ENCODE measurements at regions not wholly inside any gene's neighbourhood (a gene's known extent, or its start where the extent isn't known, plus 50 kb on each side); places are given as distances from the start of the nearest gene placed in this dataset.

DNA sequence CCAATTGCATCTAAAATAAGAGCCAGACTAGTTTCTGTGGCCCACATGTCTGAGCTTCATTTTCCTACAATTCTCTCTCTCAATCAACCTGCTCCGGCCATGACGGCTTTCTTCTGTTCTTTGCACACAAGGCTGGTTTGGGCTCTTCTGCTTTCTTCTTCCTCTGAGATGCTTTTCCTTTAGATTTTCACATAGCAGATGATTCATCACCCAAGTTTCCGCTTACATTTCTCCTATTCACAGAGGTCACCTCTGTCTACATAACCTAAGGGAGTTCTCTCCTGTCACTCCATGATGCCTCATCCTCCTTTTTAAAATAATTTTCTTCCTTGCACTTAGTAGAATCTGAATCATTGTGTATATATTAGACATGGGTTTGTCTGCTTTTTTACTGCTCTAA lies 334.6 kb upstream of the TUSC1 start:
- TF ChIP-seq, protein P1, sequence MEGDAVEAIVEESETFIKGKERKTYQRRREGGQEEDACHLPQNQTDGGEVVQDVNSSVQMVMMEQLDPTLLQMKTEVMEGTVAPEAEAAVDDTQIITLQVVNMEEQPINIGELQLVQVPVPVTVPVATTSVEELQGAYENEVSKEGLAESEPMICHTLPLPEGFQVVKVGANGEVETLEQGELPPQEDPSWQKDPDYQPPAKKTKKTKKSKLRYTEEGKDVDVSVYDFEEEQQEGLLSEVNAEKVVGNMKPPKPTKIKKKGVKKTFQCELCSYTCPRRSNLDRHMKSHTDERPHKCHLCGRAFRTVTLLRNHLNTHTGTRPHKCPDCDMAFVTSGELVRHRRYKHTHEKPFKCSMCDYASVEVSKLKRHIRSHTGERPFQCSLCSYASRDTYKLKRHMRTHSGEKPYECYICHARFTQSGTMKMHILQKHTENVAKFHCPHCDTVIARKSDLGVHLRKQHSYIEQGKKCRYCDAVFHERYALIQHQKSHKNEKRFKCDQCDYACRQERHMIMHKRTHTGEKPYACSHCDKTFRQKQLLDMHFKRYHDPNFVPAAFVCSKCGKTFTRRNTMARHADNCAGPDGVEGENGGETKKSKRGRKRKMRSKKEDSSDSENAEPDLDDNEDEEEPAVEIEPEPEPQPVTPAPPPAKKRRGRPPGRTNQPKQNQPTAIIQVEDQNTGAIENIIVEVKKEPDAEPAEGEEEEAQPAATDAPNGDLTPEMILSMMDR (conservative IDR thresholded peaks at IDR 0.05; ENCODE audit: low read depth, low read length), result no peak
- no peak for TF ChIP-seq EZH2 (IDR thresholded peaks at IDR 0.05; ENCODE audit: borderline replicate concordance, low read depth, low read length, poor library complexity, severe bottlenecking)

All from A673 (cell line).